ENCODE measurements at regions not wholly inside any gene's neighbourhood (a gene's known extent, or its start where the extent isn't known, plus 50 kb on each side); places are given as distances from the start of the nearest gene placed in this dataset.
"Not testable (repeated sequence)": the region's sequence is repeated elsewhere in the genome, so short reads cannot be mapped to it uniquely, and the experiment has no call there.

DNA sequence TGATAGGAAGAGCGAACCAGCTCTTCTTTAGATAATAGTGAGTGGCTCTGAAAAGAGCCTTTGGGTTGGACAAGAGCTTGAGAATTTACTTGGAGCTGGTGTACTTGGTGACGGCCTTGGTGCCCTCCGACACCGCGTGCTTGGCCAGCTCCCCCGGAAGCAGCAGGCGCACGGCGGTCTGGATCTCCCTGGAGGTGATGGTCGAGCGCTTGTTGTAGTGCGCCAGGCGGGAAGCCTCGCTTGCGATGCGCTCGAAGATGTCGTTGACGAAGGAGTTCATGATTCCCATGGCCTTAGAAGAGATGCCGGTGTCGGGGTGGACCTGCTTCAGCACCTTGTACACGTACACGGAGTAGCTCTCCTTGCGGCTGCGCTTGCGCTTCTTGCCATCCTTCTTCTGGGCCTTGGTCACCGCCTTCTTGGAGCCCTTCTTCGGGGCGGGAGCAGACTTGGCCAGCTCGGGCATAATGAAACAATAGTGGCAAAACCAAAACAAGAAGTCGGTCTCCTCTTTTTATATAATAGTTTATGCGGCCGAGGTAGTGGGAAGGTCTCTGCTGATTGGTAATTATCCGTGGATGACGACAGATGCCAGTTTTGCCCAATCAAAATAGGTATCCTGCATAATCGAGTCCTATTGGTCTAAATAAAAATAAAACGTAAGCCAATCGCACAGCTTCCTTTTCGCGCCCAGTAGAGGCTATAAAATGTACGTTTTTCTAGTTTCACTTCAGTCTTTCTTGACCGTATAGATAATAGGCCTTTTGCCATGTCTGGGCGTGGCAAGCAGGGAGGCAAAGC is 104.6 kb downstream of the OR2B2 start:
- WGBS = 2% methylated on average over 43 of the region's 43 CpGs
- TF ChIP-seq, protein P1, sequence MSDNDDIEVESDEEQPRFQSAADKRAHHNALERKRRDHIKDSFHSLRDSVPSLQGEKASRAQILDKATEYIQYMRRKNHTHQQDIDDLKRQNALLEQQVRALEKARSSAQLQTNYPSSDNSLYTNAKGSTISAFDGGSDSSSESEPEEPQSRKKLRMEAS (IDR thresholded peaks at IDR 0.05) = peak; percentile 41
- TF ChIP-seq SP1 (IDR thresholded peaks at IDR 0.05) = peak; percentile 50
- TF ChIP-seq, protein P2, sequence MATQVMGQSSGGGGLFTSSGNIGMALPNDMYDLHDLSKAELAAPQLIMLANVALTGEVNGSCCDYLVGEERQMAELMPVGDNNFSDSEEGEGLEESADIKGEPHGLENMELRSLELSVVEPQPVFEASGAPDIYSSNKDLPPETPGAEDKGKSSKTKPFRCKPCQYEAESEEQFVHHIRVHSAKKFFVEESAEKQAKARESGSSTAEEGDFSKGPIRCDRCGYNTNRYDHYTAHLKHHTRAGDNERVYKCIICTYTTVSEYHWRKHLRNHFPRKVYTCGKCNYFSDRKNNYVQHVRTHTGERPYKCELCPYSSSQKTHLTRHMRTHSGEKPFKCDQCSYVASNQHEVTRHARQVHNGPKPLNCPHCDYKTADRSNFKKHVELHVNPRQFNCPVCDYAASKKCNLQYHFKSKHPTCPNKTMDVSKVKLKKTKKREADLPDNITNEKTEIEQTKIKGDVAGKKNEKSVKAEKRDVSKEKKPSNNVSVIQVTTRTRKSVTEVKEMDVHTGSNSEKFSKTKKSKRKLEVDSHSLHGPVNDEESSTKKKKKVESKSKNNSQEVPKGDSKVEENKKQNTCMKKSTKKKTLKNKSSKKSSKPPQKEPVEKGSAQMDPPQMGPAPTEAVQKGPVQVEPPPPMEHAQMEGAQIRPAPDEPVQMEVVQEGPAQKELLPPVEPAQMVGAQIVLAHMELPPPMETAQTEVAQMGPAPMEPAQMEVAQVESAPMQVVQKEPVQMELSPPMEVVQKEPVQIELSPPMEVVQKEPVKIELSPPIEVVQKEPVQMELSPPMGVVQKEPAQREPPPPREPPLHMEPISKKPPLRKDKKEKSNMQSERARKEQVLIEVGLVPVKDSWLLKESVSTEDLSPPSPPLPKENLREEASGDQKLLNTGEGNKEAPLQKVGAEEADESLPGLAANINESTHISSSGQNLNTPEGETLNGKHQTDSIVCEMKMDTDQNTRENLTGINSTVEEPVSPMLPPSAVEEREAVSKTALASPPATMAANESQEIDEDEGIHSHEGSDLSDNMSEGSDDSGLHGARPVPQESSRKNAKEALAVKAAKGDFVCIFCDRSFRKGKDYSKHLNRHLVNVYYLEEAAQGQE (IDR thresholded peaks at IDR 0.05) = peak; percentile 44
- TF ChIP-seq YY1 (IDR thresholded peaks at IDR 0.05) = peak; percentile 21
- TF ChIP-seq, protein P3, sequence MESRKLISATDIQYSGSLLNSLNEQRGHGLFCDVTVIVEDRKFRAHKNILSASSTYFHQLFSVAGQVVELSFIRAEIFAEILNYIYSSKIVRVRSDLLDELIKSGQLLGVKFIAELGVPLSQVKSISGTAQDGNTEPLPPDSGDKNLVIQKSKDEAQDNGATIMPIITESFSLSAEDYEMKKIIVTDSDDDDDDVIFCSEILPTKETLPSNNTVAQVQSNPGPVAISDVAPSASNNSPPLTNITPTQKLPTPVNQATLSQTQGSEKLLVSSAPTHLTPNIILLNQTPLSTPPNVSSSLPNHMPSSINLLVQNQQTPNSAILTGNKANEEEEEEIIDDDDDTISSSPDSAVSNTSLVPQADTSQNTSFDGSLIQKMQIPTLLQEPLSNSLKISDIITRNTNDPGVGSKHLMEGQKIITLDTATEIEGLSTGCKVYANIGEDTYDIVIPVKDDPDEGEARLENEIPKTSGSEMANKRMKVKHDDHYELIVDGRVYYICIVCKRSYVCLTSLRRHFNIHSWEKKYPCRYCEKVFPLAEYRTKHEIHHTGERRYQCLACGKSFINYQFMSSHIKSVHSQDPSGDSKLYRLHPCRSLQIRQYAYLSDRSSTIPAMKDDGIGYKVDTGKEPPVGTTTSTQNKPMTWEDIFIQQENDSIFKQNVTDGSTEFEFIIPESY (IDR thresholded peaks at IDR 0.05) = peak; percentile 12

DNA sequence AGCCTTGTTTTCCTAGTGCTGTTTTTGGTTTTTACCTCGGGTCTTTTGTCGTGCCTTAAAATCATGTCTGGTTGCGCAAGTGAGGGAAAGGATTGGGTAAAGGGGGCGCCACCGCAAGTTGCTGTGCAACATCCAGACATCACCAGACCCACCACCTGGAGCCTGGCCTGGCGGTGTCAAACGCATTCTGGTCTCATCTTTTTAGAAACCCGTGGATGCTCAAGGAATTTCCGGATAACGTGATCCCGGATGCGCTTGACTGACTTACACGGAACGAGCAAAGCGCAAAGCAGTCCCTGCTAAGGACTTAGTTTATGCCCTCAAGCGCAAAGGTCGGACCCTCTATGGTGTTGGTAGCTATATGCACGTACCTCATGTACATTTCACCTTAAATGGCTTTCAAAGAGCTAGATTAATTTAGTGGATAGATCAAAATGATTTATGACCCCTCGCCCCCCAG is 105.2 kb downstream of the OR2B2 start:
- H3K27ac ChIP-seq (ENCODE audit: low read depth in 1 of 2, low read length in 2 of 2) = peak overlapping the region; percentile 71 to 78
- H3K9me3 ChIP-seq (ENCODE audit: control insufficient read depth in 4 of 4, low read length in 3 of 4) = no peaks in the 10 kb centered on the region
- no peaks in the 10 kb centered on the region for H3K27me3 ChIP-seq (ENCODE audit: control insufficient read depth in 4 of 4, insufficient read depth in 4 of 4, low read length in 3 of 4)
- H3K36me3 ChIP-seq (ENCODE audit: control insufficient read depth in 4 of 4, insufficient read depth in 3 of 4, low read depth in 1 of 4, low read length in 3 of 4) = no peaks in the 10 kb centered on the region
- peak; percentile 49 for DNase-seq (ENCODE audit: low spot score)
- H3K4me1 ChIP-seq (ENCODE audit: control insufficient read depth in 4 of 4, insufficient read depth in 4 of 4, low read length in 3 of 4) = peaks cover 0 to 31% (median 12%) of the 10 kb centered on the region in 4 donors
- WGBS = 7% methylated on average over 19 of the region's 19 CpGs
- peak overlapping the region in 1 of 2 donors; percentile 20 for H3K9ac ChIP-seq (ENCODE audit: low read depth in 1 of 2, low read length in 2 of 2)
- peak overlapping the region; percentile 53 to 84 (median 71) for H3K4me3 ChIP-seq (ENCODE audit: low read depth in 1 of 3, low read length in 3 of 3)
- TF ChIP-seq, protein P1 (IDR thresholded peaks at IDR 0.05) = no peak
- TF ChIP-seq RXRA (IDR thresholded peaks at IDR 0.05) (no peak), YY1 (IDR thresholded peaks at IDR 0.05) (no peak), FOXA1 (IDR thresholded peaks at IDR 0.05) (no peak), RAD21 (IDR thresholded peaks at IDR 0.05) (no peak), NR2F2 (IDR thresholded peaks at IDR 0.05) (no peak), JUND (IDR thresholded peaks at IDR 0.05) (no peak), SP1 (IDR thresholded peaks at IDR 0.05) (no peak), HNF4A (conservative IDR thresholded peaks at IDR 0.05) (no peak), GABPA (IDR thresholded peaks at IDR 0.05 in 1 of 2, conservative IDR thresholded peaks at IDR 0.05 in 1 of 2) (no peak), HNF4G (IDR thresholded peaks at IDR 0.05) (no peak), TAF1 (conservative IDR thresholded peaks at IDR 0.05) (no peak), FOXA2 (IDR thresholded peaks at IDR 0.05) (no peak), EGR1 (IDR thresholded peaks at IDR 0.05; ENCODE audit: low read depth in 2 of 2) (no peak)
- TF ChIP-seq, protein P3 (IDR thresholded peaks at IDR 0.05) = no peak
- TF ChIP-seq, protein P4, sequence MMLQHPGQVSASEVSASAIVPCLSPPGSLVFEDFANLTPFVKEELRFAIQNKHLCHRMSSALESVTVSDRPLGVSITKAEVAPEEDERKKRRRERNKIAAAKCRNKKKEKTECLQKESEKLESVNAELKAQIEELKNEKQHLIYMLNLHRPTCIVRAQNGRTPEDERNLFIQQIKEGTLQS (IDR thresholded peaks at IDR 0.05) = no peak
- TF ChIP-seq, protein P5, sequence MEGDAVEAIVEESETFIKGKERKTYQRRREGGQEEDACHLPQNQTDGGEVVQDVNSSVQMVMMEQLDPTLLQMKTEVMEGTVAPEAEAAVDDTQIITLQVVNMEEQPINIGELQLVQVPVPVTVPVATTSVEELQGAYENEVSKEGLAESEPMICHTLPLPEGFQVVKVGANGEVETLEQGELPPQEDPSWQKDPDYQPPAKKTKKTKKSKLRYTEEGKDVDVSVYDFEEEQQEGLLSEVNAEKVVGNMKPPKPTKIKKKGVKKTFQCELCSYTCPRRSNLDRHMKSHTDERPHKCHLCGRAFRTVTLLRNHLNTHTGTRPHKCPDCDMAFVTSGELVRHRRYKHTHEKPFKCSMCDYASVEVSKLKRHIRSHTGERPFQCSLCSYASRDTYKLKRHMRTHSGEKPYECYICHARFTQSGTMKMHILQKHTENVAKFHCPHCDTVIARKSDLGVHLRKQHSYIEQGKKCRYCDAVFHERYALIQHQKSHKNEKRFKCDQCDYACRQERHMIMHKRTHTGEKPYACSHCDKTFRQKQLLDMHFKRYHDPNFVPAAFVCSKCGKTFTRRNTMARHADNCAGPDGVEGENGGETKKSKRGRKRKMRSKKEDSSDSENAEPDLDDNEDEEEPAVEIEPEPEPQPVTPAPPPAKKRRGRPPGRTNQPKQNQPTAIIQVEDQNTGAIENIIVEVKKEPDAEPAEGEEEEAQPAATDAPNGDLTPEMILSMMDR (IDR thresholded peaks at IDR 0.05; ENCODE audit: low read depth, low read length, missing input control) = no peak

More for the DNA sequence above, 104.6 kb downstream of the OR2B2 start:
- not testable (repeated sequence) for H3K9me3 ChIP-seq (ENCODE audit: control insufficient read depth in 4 of 4, low read length in 3 of 4); H3K36me3 ChIP-seq (ENCODE audit: control insufficient read depth in 4 of 4, insufficient read depth in 3 of 4, low read depth in 1 of 4, low read length in 3 of 4); H3K27me3 ChIP-seq (ENCODE audit: control insufficient read depth in 4 of 4, insufficient read depth in 4 of 4, low read length in 3 of 4)
- H3K4me1 ChIP-seq (ENCODE audit: control insufficient read depth in 4 of 4, insufficient read depth in 4 of 4, low read length in 3 of 4) = peaks cover 0 to 31% (median 12%) of the 10 kb centered on the region in 4 donors
- peak overlapping the region; percentile 71 to 78 for H3K27ac ChIP-seq (ENCODE audit: low read depth in 1 of 2, low read length in 2 of 2)
- peak; percentile 82 for DNase-seq (ENCODE audit: low spot score)
- peak overlapping the region; percentile 14 to 45 for H3K9ac ChIP-seq (ENCODE audit: low read depth in 1 of 2, low read length in 2 of 2)
- H3K4me3 ChIP-seq (ENCODE audit: low read depth in 1 of 3, low read length in 3 of 3) = peak overlapping the region; percentile 53 to 84 (median 71)
